ENCODE measurements at regions not wholly inside any gene's neighbourhood (a gene's known extent, or its start where the extent isn't known, plus 50 kb on each side); places are given as distances from the start of the nearest gene placed in this dataset.

DNA sequence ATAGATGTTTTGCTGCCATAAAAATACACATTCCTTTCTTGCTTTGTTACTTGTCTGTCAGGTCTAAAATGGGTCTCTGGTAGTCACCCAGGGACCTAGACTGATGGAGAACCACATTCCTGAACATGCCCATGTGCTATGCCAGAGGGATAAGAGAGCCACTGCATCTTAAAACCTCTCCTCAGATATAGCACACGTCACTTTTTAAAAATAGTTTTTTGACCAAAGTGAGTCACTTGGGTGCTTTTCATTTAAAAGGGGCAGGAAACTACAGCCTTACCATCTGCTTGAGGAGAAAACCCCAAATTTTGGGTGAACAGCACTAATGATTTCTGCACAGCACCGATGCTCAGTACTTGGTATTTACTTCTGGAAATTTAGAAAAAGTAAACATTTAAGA lies 197.8 kb downstream of the OGFRL1 start:
- TF ChIP-seq POLR2A (IDR thresholded peaks at IDR 0.05) = no peak
- TF ChIP-seq, protein P1, sequence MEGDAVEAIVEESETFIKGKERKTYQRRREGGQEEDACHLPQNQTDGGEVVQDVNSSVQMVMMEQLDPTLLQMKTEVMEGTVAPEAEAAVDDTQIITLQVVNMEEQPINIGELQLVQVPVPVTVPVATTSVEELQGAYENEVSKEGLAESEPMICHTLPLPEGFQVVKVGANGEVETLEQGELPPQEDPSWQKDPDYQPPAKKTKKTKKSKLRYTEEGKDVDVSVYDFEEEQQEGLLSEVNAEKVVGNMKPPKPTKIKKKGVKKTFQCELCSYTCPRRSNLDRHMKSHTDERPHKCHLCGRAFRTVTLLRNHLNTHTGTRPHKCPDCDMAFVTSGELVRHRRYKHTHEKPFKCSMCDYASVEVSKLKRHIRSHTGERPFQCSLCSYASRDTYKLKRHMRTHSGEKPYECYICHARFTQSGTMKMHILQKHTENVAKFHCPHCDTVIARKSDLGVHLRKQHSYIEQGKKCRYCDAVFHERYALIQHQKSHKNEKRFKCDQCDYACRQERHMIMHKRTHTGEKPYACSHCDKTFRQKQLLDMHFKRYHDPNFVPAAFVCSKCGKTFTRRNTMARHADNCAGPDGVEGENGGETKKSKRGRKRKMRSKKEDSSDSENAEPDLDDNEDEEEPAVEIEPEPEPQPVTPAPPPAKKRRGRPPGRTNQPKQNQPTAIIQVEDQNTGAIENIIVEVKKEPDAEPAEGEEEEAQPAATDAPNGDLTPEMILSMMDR (IDR thresholded peaks at IDR 0.05) = no peak
- TF ChIP-seq EP300 (IDR thresholded peaks at IDR 0.05) = no peak
